WI38 (cell line): ENCODE measurements at regions not wholly inside any gene's neighbourhood (a gene's known extent, or its start where the extent isn't known, plus 50 kb on each side); places are given as distances from the start of the nearest gene placed in this dataset.

Experiments
- H3K4me3 ChIP-seq: 2 replicates; pipeline ENCODE4 v1.5.1; 2011; ENCODE audit warnings: low read depth, mild to moderate bottlenecking, control low read depth, low read length
- TF ChIP-seq, protein P1 (sequence below): IDR thresholded peaks from 2 replicates; pipeline ENCODE4 v1.5.1; 2012; ENCODE audit warnings: low read depth, mild to moderate bottlenecking, control low read depth, low read length

DNA sequence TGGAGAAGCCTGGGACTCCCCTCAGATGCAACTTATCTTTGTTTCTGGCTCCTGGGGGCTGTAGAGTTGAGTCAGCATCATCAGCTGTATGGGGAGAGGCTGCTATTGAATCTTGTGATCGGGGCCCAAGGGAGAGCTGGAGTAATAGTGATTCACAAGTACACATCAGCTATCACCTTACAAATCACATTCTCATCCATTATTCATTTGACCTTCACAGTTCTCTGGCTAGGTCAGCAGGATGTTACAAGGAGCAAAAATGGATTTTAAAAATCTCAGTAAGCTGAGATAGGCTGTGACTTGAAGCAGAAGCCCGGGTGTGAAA is 175.0 kb downstream of the OPA1 start:
- TF ChIP-seq, protein P1, sequence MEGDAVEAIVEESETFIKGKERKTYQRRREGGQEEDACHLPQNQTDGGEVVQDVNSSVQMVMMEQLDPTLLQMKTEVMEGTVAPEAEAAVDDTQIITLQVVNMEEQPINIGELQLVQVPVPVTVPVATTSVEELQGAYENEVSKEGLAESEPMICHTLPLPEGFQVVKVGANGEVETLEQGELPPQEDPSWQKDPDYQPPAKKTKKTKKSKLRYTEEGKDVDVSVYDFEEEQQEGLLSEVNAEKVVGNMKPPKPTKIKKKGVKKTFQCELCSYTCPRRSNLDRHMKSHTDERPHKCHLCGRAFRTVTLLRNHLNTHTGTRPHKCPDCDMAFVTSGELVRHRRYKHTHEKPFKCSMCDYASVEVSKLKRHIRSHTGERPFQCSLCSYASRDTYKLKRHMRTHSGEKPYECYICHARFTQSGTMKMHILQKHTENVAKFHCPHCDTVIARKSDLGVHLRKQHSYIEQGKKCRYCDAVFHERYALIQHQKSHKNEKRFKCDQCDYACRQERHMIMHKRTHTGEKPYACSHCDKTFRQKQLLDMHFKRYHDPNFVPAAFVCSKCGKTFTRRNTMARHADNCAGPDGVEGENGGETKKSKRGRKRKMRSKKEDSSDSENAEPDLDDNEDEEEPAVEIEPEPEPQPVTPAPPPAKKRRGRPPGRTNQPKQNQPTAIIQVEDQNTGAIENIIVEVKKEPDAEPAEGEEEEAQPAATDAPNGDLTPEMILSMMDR, result no peak

DNA sequence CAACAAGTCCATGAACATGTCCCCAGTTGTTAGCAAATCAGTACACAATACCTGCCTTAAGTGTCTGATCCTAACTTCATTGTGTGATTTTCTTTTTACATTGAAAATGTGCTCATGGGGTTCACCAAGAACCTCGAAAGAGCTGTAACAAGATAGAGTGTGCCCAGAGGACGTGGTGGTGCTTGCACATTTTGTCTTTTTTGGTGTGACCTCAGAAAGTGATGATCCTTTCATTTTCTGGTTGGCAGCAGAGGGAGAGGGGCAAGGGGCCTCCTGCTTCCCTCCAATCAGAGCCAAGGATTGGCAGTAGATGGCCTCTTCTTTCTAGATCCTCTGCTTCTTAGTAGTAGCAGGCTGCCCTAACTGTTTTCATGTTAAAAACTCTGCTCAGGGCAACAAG is 176.4 kb downstream of the OPA1 start:
- no peak overlapping the region for H3K4me3 ChIP-seq
- TF ChIP-seq, protein P1, result no peak

More for the DNA sequence above, 175.0 kb downstream of the OPA1 start:
- H3K4me3 ChIP-seq, result no peak overlapping the region

DNA sequence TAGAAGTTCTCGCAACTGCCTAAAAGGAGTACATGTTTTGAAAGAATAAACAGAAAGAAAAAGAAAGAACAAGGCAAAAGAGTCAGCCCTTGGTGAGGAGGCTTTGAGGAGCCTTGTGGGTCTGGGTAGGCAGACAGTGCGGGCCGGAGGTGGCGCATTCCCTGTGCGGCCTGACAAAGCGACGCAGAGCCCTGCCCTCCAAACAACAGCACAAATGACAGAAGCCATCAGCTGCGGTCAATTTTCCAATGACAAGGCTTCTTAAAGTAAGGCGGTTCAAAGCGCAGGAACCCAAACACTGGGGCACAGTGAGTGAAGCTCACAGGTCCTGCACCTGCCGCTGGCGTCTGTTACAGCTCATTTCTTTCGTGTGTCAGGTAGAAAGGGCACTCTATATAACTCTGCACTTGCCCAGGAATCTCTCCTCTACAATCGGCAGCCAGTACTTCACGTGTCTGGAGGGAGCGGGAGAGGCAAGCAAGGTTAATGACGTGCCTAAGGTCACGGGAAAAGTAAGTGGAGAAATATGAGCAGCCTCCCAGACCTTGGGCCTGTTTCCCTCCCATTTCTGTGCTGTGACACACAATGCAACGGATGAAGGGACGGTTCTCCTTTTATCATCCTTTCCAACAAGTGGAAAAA is 178.1 kb downstream of the OPA1 start:
- TF ChIP-seq, protein P1, result no peak
- no peak overlapping the region for H3K4me3 ChIP-seq

DNA sequence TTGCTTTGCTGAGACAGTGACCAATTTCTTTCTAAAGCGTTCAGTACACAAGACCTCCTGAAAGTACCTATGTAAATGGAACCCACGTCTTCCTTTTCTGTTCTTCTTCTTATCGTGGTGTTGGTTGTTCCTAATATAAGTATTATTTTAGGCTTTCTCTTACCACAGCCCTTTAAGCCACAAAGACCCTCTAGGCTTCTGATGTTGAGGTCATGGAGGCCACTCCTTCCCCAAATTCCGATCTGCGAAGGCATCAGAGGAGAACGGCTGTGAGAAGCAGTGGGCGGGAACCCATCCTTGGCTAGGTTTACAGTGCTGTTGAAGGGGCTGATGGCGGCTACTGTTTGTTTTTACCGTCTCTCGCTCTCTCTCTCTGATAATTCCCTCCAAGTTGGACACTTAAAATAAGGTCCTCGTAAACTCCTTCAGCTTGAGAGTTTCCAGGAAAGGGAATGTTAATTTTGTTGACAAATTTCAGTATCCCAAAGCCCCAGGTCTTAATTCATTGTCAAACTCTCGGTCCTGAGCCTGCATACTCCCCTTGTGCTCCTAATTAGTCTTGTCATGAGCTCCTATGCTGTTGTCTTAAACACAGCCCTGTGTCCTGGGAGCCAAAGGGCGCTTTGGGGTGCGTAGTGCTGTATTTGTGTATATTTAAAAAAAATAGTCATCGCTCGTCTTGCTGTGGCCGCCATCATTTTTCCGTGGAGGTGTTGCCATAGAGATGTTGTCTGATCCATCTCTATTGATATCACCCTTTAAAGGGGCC is 178.8 kb downstream of the OPA1 start:
- H3K4me3 ChIP-seq, result no peak overlapping the region
- TF ChIP-seq, protein P1, result no peak

DNA sequence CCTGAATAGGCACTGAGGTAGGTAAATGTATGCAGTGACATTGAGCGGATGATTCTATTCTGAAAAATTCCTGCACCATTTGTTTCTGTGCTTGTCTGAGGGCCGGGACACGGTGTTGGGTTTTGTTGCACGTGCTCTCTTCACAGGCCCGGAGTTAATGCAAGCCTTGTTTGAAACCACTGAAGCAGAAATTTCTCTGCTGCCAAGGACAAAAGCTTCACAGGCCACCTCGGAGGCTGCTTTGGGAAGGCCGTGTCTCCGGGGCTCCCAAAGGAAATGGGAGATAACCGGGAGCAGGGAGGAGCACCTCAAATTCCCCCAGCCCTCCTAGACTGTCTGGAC is 179.4 kb downstream of the OPA1 start:
- TF ChIP-seq, protein P1, result no peak
- no peak overlapping the region for H3K4me3 ChIP-seq

DNA sequence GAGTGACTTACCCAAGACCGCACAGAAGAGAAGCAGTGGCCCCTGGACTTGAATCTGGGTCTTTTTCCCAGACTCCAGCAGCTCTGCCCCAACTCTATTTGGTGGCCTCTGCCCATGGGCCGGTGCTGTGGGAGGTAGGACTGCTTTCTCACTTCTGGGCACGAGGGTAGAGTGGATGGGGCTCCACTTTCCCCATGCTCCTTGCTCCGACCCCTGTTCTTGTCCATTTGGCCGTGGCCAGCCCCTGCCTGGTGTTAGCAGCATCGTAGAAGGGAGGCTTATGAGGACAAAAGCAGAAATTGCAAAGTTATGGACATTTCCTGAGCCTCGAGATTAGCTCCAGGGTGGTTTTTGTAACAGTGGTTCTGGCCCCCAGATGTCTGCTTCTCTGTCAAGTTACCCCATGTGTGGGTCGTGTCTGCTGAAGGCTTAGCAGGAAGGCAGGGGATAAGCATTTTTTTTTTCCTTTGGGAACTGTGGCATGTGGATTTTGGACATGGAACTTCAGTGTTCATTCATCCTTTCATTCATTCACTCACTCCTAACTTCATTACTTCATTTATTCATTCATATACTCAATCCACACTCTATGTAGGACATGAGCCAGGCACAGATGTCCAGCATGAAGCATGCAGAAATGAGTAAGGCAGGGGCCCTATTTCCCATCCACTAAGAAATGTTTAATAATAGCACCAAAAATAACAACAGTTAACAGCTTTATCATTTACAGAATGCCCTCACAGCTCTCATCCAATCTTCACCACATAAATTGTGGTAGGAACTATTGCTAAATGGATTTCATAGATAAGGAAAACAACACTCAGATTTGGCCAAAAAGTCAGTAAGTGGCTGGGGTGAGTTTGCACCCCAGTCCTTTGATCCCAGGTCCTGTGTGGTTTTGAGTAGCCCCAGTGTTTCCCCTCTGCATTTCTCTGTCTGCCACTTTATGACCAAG is 180.5 kb downstream of the OPA1 start:
- TF ChIP-seq, protein P1, result no peak
- no peak overlapping the region for H3K4me3 ChIP-seq
